ENCODE measurements at regions not wholly inside any gene's neighbourhood (a gene's known extent, or its start where the extent isn't known, plus 50 kb on each side); places are given as distances from the start of the nearest gene placed in this dataset.
"Not testable (repeated sequence)": the region's sequence is repeated elsewhere in the genome, so short reads cannot be mapped to it uniquely, and the experiment has no call there.

GRCh38 chr4:154125340-154125739, 336.5 kb upstream of the SFRP2 start:
- ChIA-PET CTCF (no interaction called here), POLR2A (no interaction called here)
- no peak for DNase-seq (ENCODE audit: extremely low spot score)
- no peak for TF ChIP-seq CTCF (IDR thresholded peaks at IDR 0.05; ENCODE audit: control extremely low read depth, extremely low read depth, low read depth, missing control alignments)

- DNase-seq (ENCODE audit: extremely low spot score), result no peak
- POLR2A ChIA-PET, result no interaction called here
- no peak for TF ChIP-seq CTCF (IDR thresholded peaks at IDR 0.05; ENCODE audit: control extremely low read depth, extremely low read depth, low read depth, missing control alignments)
- CTCF ChIA-PET, result no interaction called here
Observed at GRCh38 chr4:154124539-154125255, 335.8 kb upstream of the SFRP2 start.

GRCh38 chr4:154123897-154124296, 335.0 kb upstream of the SFRP2 start:
- no peak for TF ChIP-seq CTCF (IDR thresholded peaks at IDR 0.05; ENCODE audit: control extremely low read depth, extremely low read depth, low read depth, missing control alignments)
- POLR2A ChIA-PET, result no interaction called here
- CTCF ChIA-PET, result no interaction called here
- DNase-seq (ENCODE audit: extremely low spot score), result no peak

GRCh38 chr4:154120690-154121345, 331.9 kb upstream of the SFRP2 start:
- DNase-seq (ENCODE audit: extremely low spot score), result no peak
- TF ChIP-seq CTCF (IDR thresholded peaks at IDR 0.05; ENCODE audit: control extremely low read depth, extremely low read depth, low read depth, missing control alignments), result no peak
- ChIA-PET POLR2A (no interaction called here), CTCF (no interaction called here)

GRCh38 chr4:154120006-154120676, 331.3 kb upstream of the SFRP2 start:
- TF ChIP-seq CTCF (IDR thresholded peaks at IDR 0.05; ENCODE audit: control extremely low read depth, extremely low read depth, low read depth, missing control alignments), result no peak
- ChIA-PET POLR2A (no interaction called here), CTCF (no interaction called here)
- DNase-seq (ENCODE audit: extremely low spot score), result no peak

- POLR2A ChIA-PET, result no interaction called here
- TF ChIP-seq CTCF (IDR thresholded peaks at IDR 0.05; ENCODE audit: control extremely low read depth, extremely low read depth, low read depth, missing control alignments), result peak; percentile 6
- no peak for DNase-seq (ENCODE audit: extremely low spot score)
- CTCF ChIA-PET, result interaction anchor here (0.7 kb wide), 1 partner anchor 333 kb away, joined by 3 read pairs; no protein-coding TSS in a partner anchor
Observed at GRCh38 chr4:154119317-154119716, 330.4 kb upstream of the SFRP2 start.

- CTCF ChIA-PET, result interaction anchor here (1.4 kb wide), 1 partner anchor 11 kb away, joined by 3 read pairs; no protein-coding TSS in a partner anchor
- POLR2A ChIA-PET; DNase-seq (ENCODE audit: extremely low spot score): not testable (repeated sequence)
Observed at GRCh38 chr4:154117726-154118125, 328.8 kb upstream of the SFRP2 start.
